ENCODE measurements at regions not wholly inside any gene's neighbourhood (a gene's known extent, or its start where the extent isn't known, plus 50 kb on each side); places are given as distances from the start of the nearest gene placed in this dataset.

GRCh38 chr5:101091902-101092301 is 188.8 kb upstream of the ST8SIA4 start:
- TF ChIP-seq CTCF (IDR thresholded peaks at IDR 0.05), result no peak
- no peak for TF ChIP-seq POLR2A (IDR thresholded peaks at IDR 0.05)
